Immature natural killer cell (primary cell): ENCODE measurements at regions not wholly inside any gene's neighbourhood (a gene's known extent, or its start where the extent isn't known, plus 50 kb on each side); places are given as distances from the start of the nearest gene placed in this dataset.

ENCODE experiments used
- DNase-seq, 3 donors: peaks; one replicate each; pipeline ENCODE4 v3.0.0; 2022; ENCODE audit warnings: mixed read lengths in 1 of 3
- H3K27ac Mint-ChIP-seq, 6 donors: one replicate each; pipeline ENCODE4 v1.8.0; 2020; ENCODE audit warnings: mixed read lengths in 6 of 6, mild to moderate bottlenecking in 5 of 6, inconsistent platforms in 4 of 6, moderate library complexity in 3 of 6
- H3K27me3 Mint-ChIP-seq, 3 donors: one replicate each; pipeline ENCODE4 v1.8.0; 2020 to 2021; ENCODE audit warnings: low read depth in 3 of 3, mild to moderate bottlenecking in 3 of 3, mixed read lengths in 3 of 3, moderate library complexity in 3 of 3, inconsistent platforms in 1 of 3
- H3K36me3 Mint-ChIP-seq, 3 donors: one replicate each; pipeline ENCODE4 v1.8.0; 2020; ENCODE audit warnings: mixed read lengths in 3 of 3, inconsistent platforms in 2 of 3, mild to moderate bottlenecking in 2 of 3
- H3K4me1 Mint-ChIP-seq, 2 donors: one replicate each; pipeline ENCODE4 v1.8.0; 2020; ENCODE audit warnings: inconsistent platforms in 2 of 2, mild to moderate bottlenecking in 2 of 2, mixed read lengths in 2 of 2, moderate library complexity in 1 of 2
- H3K4me3 Mint-ChIP-seq, 5 donors: one replicate each; pipeline ENCODE4 v1.8.0; 2020; ENCODE audit warnings: mild to moderate bottlenecking in 5 of 5, mixed read lengths in 5 of 5, inconsistent platforms in 3 of 5, moderate library complexity in 3 of 5
- H3K9me3 Mint-ChIP-seq, 6 donors: one replicate each; pipeline ENCODE4 v1.8.0; 2020; ENCODE audit warnings: mild to moderate bottlenecking in 6 of 6, mixed read lengths in 6 of 6, inconsistent platforms in 4 of 6, moderate library complexity in 3 of 6

GRCh38 chr16:26729951-26730541 lies 336.7 kb upstream of the C16orf82 start:
- Mint-ChIP-seq H3K4me1 (no peaks in the 10 kb centered on the region), H3K4me3 (no peak overlapping the region), H3K27ac (no peak overlapping the region), H3K36me3 (no peaks in the 10 kb centered on the region), H3K27me3 (peaks cover 2% of the 10 kb centered on the region in 3 donors), H3K9me3 (no peaks in the 10 kb centered on the region)
- no peak for DNase-seq

- Mint-ChIP-seq H3K4me3 (no peak overlapping the region), H3K9me3 (no peaks in the 10 kb centered on the region), H3K27ac (no peak overlapping the region), H3K4me1 (no peaks in the 10 kb centered on the region), H3K36me3 (no peaks in the 10 kb centered on the region), H3K27me3 (peaks cover 2 to 4% (median 2%) of the 10 kb centered on the region in 3 donors)
- no peak for DNase-seq
These were observed 335.0 kb upstream of the C16orf82 start for GRCh38 chr16:26731729-26732128.

- no peak for DNase-seq
- no peak overlapping the region for H3K4me3 Mint-ChIP-seq
- peaks cover 0 to 4% (median 0%) of the 10 kb centered on the region in 6 donors for H3K9me3 Mint-ChIP-seq
- no peak overlapping the region for H3K27ac Mint-ChIP-seq
- no peaks in the 10 kb centered on the region for H3K36me3 Mint-ChIP-seq
- no peaks in the 10 kb centered on the region for H3K4me1 Mint-ChIP-seq
- peaks cover 2 to 4% (median 4%) of the 10 kb centered on the region in 3 donors for H3K27me3 Mint-ChIP-seq
These were observed 333.0 kb upstream of the C16orf82 start for GRCh38 chr16:26733710-26734109.

- H3K4me3 Mint-ChIP-seq = no peak overlapping the region
- peaks cover 0 to 6% (median 0%) of the 10 kb centered on the region in 6 donors for H3K9me3 Mint-ChIP-seq
- no peak overlapping the region for H3K27ac Mint-ChIP-seq
- DNase-seq = no peak
- H3K27me3 Mint-ChIP-seq = peaks cover 0 to 4% (median 2%) of the 10 kb centered on the region in 3 donors
- H3K4me1 Mint-ChIP-seq = no peaks in the 10 kb centered on the region
- no peaks in the 10 kb centered on the region for H3K36me3 Mint-ChIP-seq
These were observed 331.2 kb upstream of the C16orf82 start for GRCh38 chr16:26735521-26735920.

- Mint-ChIP-seq H3K27ac (no peak overlapping the region), H3K4me3 (no peak overlapping the region), H3K36me3 (no peaks in the 10 kb centered on the region), H3K9me3 (peaks cover 0 to 6% (median 0%) of the 10 kb centered on the region in 6 donors), H3K27me3 (peaks cover 0 to 2% (median 2%) of the 10 kb centered on the region in 3 donors), H3K4me1 (no peaks in the 10 kb centered on the region)
- DNase-seq = no peak
These were observed 330.6 kb upstream of the C16orf82 start for GRCh38 chr16:26736084-26736483.

GRCh38 chr16:26740771-26741170 lies 326.0 kb upstream of the C16orf82 start:
- Mint-ChIP-seq H3K4me1 (no peaks in the 10 kb centered on the region), H3K27me3 (peaks cover 2 to 7% (median 2%) of the 10 kb centered on the region in 3 donors), H3K9me3 (peaks cover 0 to 11% (median 0%) of the 10 kb centered on the region in 6 donors), H3K36me3 (no peaks in the 10 kb centered on the region), H3K27ac (no peak overlapping the region), H3K4me3 (no peak overlapping the region)
- no peak for DNase-seq

GRCh38 chr16:26742040-26742439 lies 324.7 kb upstream of the C16orf82 start:
- Mint-ChIP-seq H3K36me3 (no peaks in the 10 kb centered on the region), H3K4me3 (no peak overlapping the region), H3K27ac (peak overlapping the region in 1 of 6 donors; percentile 14), H3K4me1 (no peaks in the 10 kb centered on the region), H3K9me3 (peaks cover 0 to 11% (median 0%) of the 10 kb centered on the region in 6 donors), H3K27me3 (peaks cover 0 to 4% (median 2%) of the 10 kb centered on the region in 3 donors)
- no peak for DNase-seq

GRCh38 chr16:26744430-26744829 lies 322.3 kb upstream of the C16orf82 start:
- peaks cover 0 to 7% (median 0%) of the 10 kb centered on the region in 6 donors for H3K9me3 Mint-ChIP-seq
- no peaks in the 10 kb centered on the region for H3K36me3 Mint-ChIP-seq
- no peak overlapping the region for H3K27ac Mint-ChIP-seq
- peaks cover 0 to 4% (median 4%) of the 10 kb centered on the region in 3 donors for H3K27me3 Mint-ChIP-seq
- H3K4me3 Mint-ChIP-seq = no peak overlapping the region
- DNase-seq = no peak
- H3K4me1 Mint-ChIP-seq = no peaks in the 10 kb centered on the region

GRCh38 chr16:26747760-26748159 lies 319.0 kb upstream of the C16orf82 start:
- Mint-ChIP-seq H3K27ac (no peak overlapping the region), H3K4me1 (no peaks in the 10 kb centered on the region), H3K36me3 (no peaks in the 10 kb centered on the region), H3K27me3 (peaks cover 0 to 4% (median 0%) of the 10 kb centered on the region in 3 donors), H3K4me3 (no peak overlapping the region), H3K9me3 (peaks cover 0 to 5% (median 0%) of the 10 kb centered on the region in 6 donors)
- no peak for DNase-seq

- no peaks in the 10 kb centered on the region for H3K36me3 Mint-ChIP-seq
- peaks cover 0 to 4% (median under 1%) of the 10 kb centered on the region in 3 donors for H3K27me3 Mint-ChIP-seq
- no peak overlapping the region for H3K4me3 Mint-ChIP-seq
- no peak for DNase-seq
- no peaks in the 10 kb centered on the region for H3K4me1 Mint-ChIP-seq
- no peaks in the 10 kb centered on the region for H3K9me3 Mint-ChIP-seq
- no peak overlapping the region for H3K27ac Mint-ChIP-seq
These were observed 317.7 kb upstream of the C16orf82 start for GRCh38 chr16:26749072-26749471.

- no peak for DNase-seq
- no peak overlapping the region for H3K4me3 Mint-ChIP-seq
- H3K36me3 Mint-ChIP-seq = no peaks in the 10 kb centered on the region
- H3K4me1 Mint-ChIP-seq = no peaks in the 10 kb centered on the region
- H3K27me3 Mint-ChIP-seq = peaks cover under 1 to 6% (median 4%) of the 10 kb centered on the region in 3 donors
- H3K9me3 Mint-ChIP-seq = peaks cover 0 to 1% (median 0%) of the 10 kb centered on the region in 6 donors
- H3K27ac Mint-ChIP-seq = no peak overlapping the region
These were observed 314.6 kb upstream of the C16orf82 start for GRCh38 chr16:26752166-26752565.

- Mint-ChIP-seq H3K4me1 (no peaks in the 10 kb centered on the region), H3K4me3 (no peak overlapping the region), H3K27me3 (peaks cover 2 to 8% (median 6%) of the 10 kb centered on the region in 3 donors), H3K27ac (no peak overlapping the region), H3K36me3 (no peaks in the 10 kb centered on the region), H3K9me3 (peaks cover 0 to 1% (median 0%) of the 10 kb centered on the region in 6 donors)
- DNase-seq = no peak
These were observed 310.1 kb upstream of the C16orf82 start for GRCh38 chr16:26756633-26757032.

GRCh38 chr16:26762594-26762993 lies 304.1 kb upstream of the C16orf82 start:
- no peak for DNase-seq
- Mint-ChIP-seq H3K4me3 (no peak overlapping the region), H3K36me3 (no peaks in the 10 kb centered on the region), H3K27me3 (peaks cover 0 to 8% (median 3%) of the 10 kb centered on the region in 3 donors), H3K4me1 (no peaks in the 10 kb centered on the region), H3K9me3 (no peaks in the 10 kb centered on the region), H3K27ac (no peak overlapping the region)

GRCh38 chr16:26765087-26765486 lies 301.6 kb upstream of the C16orf82 start:
- DNase-seq = no peak
- Mint-ChIP-seq H3K9me3 (peaks cover 0 to 3% (median 0%) of the 10 kb centered on the region in 6 donors), H3K27me3 (peaks cover under 1 to 10% (median 7%) of the 10 kb centered on the region in 3 donors), H3K4me1 (no peaks in the 10 kb centered on the region), H3K27ac (no peak overlapping the region), H3K4me3 (no peak overlapping the region), H3K36me3 (no peaks in the 10 kb centered on the region)
